Pancreas (tissue), 10 donors: ENCODE measurements at regions not wholly inside any gene's neighbourhood (a gene's known extent, or its start where the extent isn't known, plus 50 kb on each side); places are given as distances from the start of the nearest gene placed in this dataset.

Source experiments
- ATAC-seq, 4 donors: fragments of 200-7000 bp; cut with Tn5 transposase; one replicate each; pipeline versions ENCODE4 v1.8.0 to v1.9.1; 2020; ENCODE audit warnings: mild to moderate bottlenecking in 4 of 4, moderate library complexity in 4 of 4
- DNase-seq, 6 donors: peaks; one replicate each; pipeline ENCODE4 v3.0.0-alpha.2; 2020
- FAIRE-seq: peaks from 2 replicates; lab custom pipeline; 2012; peaks lifted over from hg19 to GRCh38; lab: Jason Lieb, UNC
- H3K27ac ChIP-seq, 4 donors: fragments of 200-600 bp; sonication (generic); 1 replicate in 3 of 4; 2 replicates in 1 of 4; pipeline versions ENCODE4 v1.5.0 to v1.8.0; 2020
- H3K27me3 ChIP-seq, 4 donors: fragments of 200-600 bp; one replicate each; pipeline ENCODE4 v1.8.0; 2021
- H3K36me3 ChIP-seq, 3 donors: fragments of 200-600 bp; sonication (generic) in 1 of 3; one replicate each; pipeline versions ENCODE4 v1.5.0 to v1.8.0; 2020 to 2021
- H3K4me1 ChIP-seq, 3 donors: fragments of 200-600 bp; one replicate each; pipeline ENCODE4 v1.8.0; 2021
- H3K4me3 ChIP-seq, 4 donors: fragments of 200-600 bp; sonication (generic) in 2 of 4; one replicate each; pipeline versions ENCODE4 v1.5.0 to v1.8.0; 2020 to 2021
- H3K9me3 ChIP-seq, 4 donors: fragments of 200-600 bp; one replicate each; pipeline ENCODE4 v1.8.0; 2021
- WGBS, 2 donors: extraction: QIAGEN DNeasy Blood & Tissue Kit; methylation state at CpG; one replicate each; pipeline ENCODE4 v1.1.7; 2013; 5-methylcytosine and 5-hydroxymethylcytosine counted together
- intact Hi-C, 3 donors: fragments of 100-400 bp; cut with DNase I; formaldehyde crosslinking; loops; one replicate each; pipeline versions ENCODE4 v1.11.1 to v1.14.2; 2022
- TF ChIP-seq, protein P1 (sequence below), 4 donors: fragments of 200-600 bp; sonication (generic) in 3 of 4; IDR thresholded peaks; one replicate each; pipeline versions ENCODE4 v1.5.0 to v1.8.0; 2021; ENCODE audit warnings: antibody characterized with exemption in 4 of 4
- donor health status: healthy with polysubstance abuse.
- donor health status: DM: no; HTN: no; CAD: no; lungs with moderate emphysema.
- donor health status: DM: no; HTN: no; CAD: no.
- donor health status: control.
- donor health status: control.
- donor health status: Bipolar disorder and iron deficiency.
- donor health status: DM: yes; HTN: yes; CAD: no.
- donor health status: DM: no; HTN: no; CAD: no.
- donor health status: DM: no; HTN: no; CAD: no.
- donor health status: DM: yes; HTN: yes; CAD: no.

DNA sequence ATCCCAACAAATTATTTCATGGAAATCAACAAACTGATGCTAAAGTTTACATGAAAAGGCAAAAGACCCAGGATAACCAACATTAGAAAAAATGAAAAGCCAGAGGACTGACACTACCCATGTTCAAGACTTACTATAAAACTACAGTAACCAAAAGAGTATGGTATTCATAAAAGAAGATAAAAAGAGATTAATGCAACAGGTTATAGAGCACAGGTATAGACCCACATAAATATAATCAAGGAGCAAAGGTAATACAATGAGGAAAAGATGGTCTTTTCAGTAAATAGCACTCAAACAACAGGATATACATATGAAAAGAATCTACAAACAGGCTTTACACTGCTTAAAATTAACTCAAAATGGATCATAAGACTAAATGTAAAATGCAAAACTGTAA is 1342.7 kb downstream of the UQCRFS1 start:
- no peak overlapping the region for H3K4me3 ChIP-seq
- FAIRE-seq: no peak
- H3K9me3 ChIP-seq: no peaks in the 10 kb centered on the region
- TF ChIP-seq, protein P1, sequence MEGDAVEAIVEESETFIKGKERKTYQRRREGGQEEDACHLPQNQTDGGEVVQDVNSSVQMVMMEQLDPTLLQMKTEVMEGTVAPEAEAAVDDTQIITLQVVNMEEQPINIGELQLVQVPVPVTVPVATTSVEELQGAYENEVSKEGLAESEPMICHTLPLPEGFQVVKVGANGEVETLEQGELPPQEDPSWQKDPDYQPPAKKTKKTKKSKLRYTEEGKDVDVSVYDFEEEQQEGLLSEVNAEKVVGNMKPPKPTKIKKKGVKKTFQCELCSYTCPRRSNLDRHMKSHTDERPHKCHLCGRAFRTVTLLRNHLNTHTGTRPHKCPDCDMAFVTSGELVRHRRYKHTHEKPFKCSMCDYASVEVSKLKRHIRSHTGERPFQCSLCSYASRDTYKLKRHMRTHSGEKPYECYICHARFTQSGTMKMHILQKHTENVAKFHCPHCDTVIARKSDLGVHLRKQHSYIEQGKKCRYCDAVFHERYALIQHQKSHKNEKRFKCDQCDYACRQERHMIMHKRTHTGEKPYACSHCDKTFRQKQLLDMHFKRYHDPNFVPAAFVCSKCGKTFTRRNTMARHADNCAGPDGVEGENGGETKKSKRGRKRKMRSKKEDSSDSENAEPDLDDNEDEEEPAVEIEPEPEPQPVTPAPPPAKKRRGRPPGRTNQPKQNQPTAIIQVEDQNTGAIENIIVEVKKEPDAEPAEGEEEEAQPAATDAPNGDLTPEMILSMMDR (IDR thresholded peaks at IDR 0.05): no peak
- H3K27me3 ChIP-seq: no peaks in the 10 kb centered on the region
- DNase-seq: no peak
- intact Hi-C loops: no loop called here
- no peaks in the 10 kb centered on the region for H3K4me1 ChIP-seq
- ATAC-seq: no peak
- H3K27ac ChIP-seq: no peak overlapping the region
- no peaks in the 10 kb centered on the region for H3K36me3 ChIP-seq

DNA sequence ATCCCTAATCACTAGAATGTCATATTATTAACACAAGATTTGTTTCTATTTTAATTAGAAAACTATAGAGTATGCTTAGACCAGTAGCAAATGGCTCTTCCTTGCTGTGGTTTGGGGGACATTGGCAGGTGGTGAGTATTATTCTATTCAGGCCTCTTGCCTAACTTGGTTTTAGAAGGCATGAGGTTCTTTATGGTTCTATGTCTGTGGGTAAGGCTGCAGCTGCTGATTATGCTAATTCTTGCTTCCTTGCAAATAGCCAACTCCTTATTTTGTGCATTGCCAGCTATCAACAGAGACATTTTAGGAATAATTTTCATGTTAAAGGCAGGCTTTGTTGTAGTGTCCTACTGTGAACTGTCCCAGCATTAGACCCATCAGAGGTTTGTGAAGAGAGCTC is 1344.9 kb downstream of the UQCRFS1 start:
- ATAC-seq (no peak), DNase-seq (no peak), FAIRE-seq (no peak)
- H3K36me3 ChIP-seq: no peaks in the 10 kb centered on the region
- no peak overlapping the region for H3K4me3 ChIP-seq
- H3K9me3 ChIP-seq: no peaks in the 10 kb centered on the region
- H3K27me3 ChIP-seq: no peaks in the 10 kb centered on the region
- TF ChIP-seq, protein P1 (IDR thresholded peaks at IDR 0.05): no peak
- intact Hi-C loops: no loop called here
- H3K4me1 ChIP-seq: no peaks in the 10 kb centered on the region
- H3K27ac ChIP-seq: no peak overlapping the region

DNA sequence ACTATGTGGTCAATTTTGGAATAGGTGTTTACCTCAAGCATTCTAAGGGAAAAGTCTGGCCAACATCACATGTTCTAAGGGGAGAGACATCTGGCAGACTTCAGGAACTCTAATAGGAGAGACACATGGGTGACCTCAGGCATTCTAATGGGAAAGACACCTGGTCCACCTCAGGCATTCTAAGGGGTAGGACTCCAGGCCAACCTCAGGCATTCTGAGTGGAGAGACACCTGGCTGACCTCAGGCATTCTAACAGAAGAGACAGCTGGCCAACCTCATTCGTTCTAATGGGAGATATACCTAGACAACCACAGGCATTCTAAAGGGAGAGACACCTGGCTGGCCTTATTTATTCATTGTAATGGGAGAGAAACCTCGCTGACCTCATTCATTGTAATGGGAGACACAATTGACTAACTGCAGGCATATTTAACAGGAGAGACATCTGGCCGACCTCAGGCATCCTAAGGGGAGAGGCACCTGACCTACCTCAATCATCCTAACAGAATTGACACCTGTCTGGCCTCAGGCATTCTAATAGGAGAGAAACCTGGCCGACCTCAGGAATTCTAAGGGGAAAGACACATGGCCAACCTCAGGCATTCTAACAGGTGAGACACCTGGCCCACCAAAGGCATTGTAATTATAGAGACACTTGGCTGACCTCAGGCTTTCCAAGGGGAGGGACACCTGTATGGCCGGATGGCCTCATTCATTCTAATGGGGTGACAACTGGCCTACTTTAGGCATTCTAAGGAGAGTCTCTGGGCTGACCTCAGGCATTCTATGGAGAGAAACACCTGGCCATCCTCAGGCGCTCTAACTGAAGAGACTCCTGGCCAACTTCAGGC is 1346.8 kb downstream of the UQCRFS1 start:
- no peak for ATAC-seq
- no peaks in the 10 kb centered on the region for H3K27me3 ChIP-seq
- no peak for DNase-seq
- FAIRE-seq: no peak
- TF ChIP-seq, protein P1 (IDR thresholded peaks at IDR 0.05): no peak
- no peak overlapping the region for H3K4me3 ChIP-seq
- H3K27ac ChIP-seq: no peak overlapping the region
- intact Hi-C loops: no loop called here
- no peaks in the 10 kb centered on the region for H3K36me3 ChIP-seq
- H3K4me1 ChIP-seq: no peaks in the 10 kb centered on the region
- H3K9me3 ChIP-seq: no peaks in the 10 kb centered on the region
- 51 to 73% methylated on average over 6 of the region's 6 CpGs for WGBS, 2 donors

DNA sequence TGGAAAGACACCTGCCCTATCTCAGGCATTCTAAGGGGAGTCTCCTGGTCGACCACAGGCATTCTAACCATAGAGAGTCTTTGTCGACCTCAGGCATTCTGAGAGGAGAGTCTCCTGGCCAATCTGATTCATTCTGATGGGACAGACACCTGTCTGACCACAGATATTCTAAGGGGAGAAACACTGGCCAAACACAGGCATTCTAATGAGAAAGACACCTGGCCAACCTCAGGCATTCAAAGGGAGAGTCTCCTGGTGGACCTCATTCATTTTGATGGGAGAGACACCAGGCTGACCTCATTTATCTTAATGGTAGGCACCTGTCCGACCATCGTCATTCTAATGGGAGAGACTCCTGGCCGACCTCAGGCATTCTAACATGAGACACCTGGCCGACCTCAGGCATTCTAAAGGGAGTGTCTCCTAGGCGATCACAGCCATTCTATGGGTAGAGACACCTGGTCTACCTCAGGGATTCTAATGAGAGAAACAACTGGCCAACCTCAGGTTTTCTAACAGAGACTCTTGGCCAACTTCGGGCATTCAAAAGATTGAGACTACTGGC is 1351.5 kb downstream of the UQCRFS1 start:
- DNase-seq (no peak), FAIRE-seq (no peak), ATAC-seq (no peak)
- Histone ChIP-seq H3K4me1 (no peaks in the 10 kb centered on the region), H3K4me3 (no peak overlapping the region), H3K9me3 (no peaks in the 10 kb centered on the region), H3K27ac (no peak overlapping the region), H3K27me3 (no peaks in the 10 kb centered on the region), H3K36me3 (no peaks in the 10 kb centered on the region)
- intact Hi-C loops: no loop called here
- TF ChIP-seq, protein P1 (IDR thresholded peaks at IDR 0.05): no peak
- WGBS, 2 donors: 61 to 70% methylated on average over 8 of the region's 8 CpGs

DNA sequence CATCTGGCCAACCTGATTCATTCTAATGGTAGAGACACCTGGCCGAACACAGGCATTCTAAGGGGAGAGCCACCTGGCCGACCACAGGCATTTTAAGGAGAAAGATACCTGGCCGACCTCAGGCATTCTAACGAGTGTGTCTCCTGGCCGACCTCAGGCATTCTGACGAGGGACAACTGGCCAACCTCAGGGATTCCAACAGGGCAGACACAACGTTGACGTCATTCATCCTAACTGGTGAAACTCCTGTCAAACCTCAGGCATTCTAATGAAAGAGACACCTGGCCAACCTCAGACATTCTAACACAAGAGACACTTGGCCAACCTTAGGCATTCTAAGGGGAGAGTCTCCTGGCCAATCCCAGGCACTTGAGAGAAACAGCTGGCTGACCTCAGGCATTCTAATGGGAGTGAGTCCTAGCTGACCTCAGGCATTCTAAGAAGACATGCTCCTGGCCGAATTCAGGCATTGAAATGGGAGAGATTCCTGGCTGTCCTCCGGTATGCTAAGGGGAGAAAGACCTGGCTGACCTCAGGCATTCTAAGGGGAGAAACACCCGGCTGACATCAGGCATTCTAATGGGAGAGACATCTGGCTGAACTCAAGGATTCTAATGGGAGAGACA is 1352.5 kb downstream of the UQCRFS1 start:
- DNase-seq (no peak), ATAC-seq (no peak), FAIRE-seq (no peak)
- Histone ChIP-seq H3K27me3 (no peaks in the 10 kb centered on the region), H3K4me1 (no peaks in the 10 kb centered on the region), H3K27ac (no peak overlapping the region), H3K36me3 (no peaks in the 10 kb centered on the region), H3K4me3 (no peak overlapping the region), H3K9me3 (no peaks in the 10 kb centered on the region)
- 70 to 84% methylated on average over 11 of the region's 11 CpGs for WGBS, 2 donors
- intact Hi-C loops: no loop called here
- TF ChIP-seq, protein P1 (IDR thresholded peaks at IDR 0.05): no peak
